Hepatocyte (in vitro differentiated cells): ENCODE measurements at regions not wholly inside any gene's neighbourhood (a gene's known extent, or its start where the extent isn't known, plus 50 kb on each side); places are given as distances from the start of the nearest gene placed in this dataset.

Experiments
- DNase-seq: peaks from one replicate; pipeline ENCODE4 v3.0.0-alpha.2; 2016; ENCODE audit warnings: low spot score
- H2AFZ ChIP-seq: fragments of 200-600 bp; sonication (generic); 2 replicates; pipeline ENCODE4 v1.6.0; 2016; ENCODE audit warnings: antibody characterized with exemption, mild to moderate bottlenecking
- H3K27ac ChIP-seq: fragments of 200-600 bp; sonication (generic); 2 replicates; pipeline ENCODE4 v1.5.1; 2016; ENCODE audit warnings: mild to moderate bottlenecking
- H3K27me3 ChIP-seq: fragments of 200-600 bp; sonication (generic); 2 replicates; pipeline ENCODE4 v1.6.1; 2016
- H3K36me3 ChIP-seq: fragments of 200-600 bp; sonication (generic); replicated peaks from 2 replicates; pipeline ENCODE4 v1.5.1; 2016; ENCODE audit warnings: low read depth; ENCODE audit not compliant: insufficient read depth
- H3K4me1 ChIP-seq: fragments of 200-600 bp; sonication (generic); 2 replicates; pipeline ENCODE4 v1.5.1; 2016; ENCODE audit warnings: mild to moderate bottlenecking, moderate library complexity; ENCODE audit not compliant: insufficient read depth
- H3K4me2 ChIP-seq: fragments of 200-600 bp; sonication (generic); 2 replicates; pipeline ENCODE4 v1.6.0; 2016
- H3K4me3 ChIP-seq: fragments of 200-600 bp; sonication (generic); 2 replicates; pipeline ENCODE4 v1.5.1; 2016; ENCODE audit warnings: mild to moderate bottlenecking
- H3K79me2 ChIP-seq: fragments of 200-600 bp; sonication (generic); 2 replicates; pipeline ENCODE4 v1.6.0; 2017; ENCODE audit warnings: mild to moderate bottlenecking
- H3K9me2 ChIP-seq: fragments of 200-600 bp; sonication (generic); replicated peaks from 2 replicates; pipeline ENCODE4 v1.6.0; 2017; ENCODE audit warnings: mild to moderate bottlenecking; ENCODE audit not compliant: insufficient read depth
- H3K9me3 ChIP-seq: fragments of 200-600 bp; sonication (generic); 2 replicates; pipeline ENCODE4 v1.5.1; 2016; ENCODE audit warnings: low read depth, mild to moderate bottlenecking
- H4K20me1 ChIP-seq: fragments of 200-600 bp; sonication (generic); 2 replicates; pipeline ENCODE4 v1.6.0; 2016; ENCODE audit warnings: mild to moderate bottlenecking; ENCODE audit not compliant: insufficient read depth, poor library complexity, severe bottlenecking
- CTCF ChIP-seq: fragments of 200-600 bp; sonication (generic); IDR thresholded peaks from 2 replicates; pipeline ENCODE4 v1.5.1; 2016; ENCODE audit warnings: antibody characterized with exemption, mild to moderate bottlenecking; ENCODE audit not compliant: poor library complexity
- EZH2 ChIP-seq: fragments of 200-600 bp; sonication (generic); IDR thresholded peaks from 2 replicates; pipeline ENCODE4 v1.6.1; 2016; ENCODE audit warnings: antibody characterized with exemption, mild to moderate bottlenecking, borderline replicate concordance
- EZH2phosphoT487 ChIP-seq: fragments of 200-600 bp; sonication (generic); IDR thresholded peaks from one replicate; pipeline ENCODE4 v1.6.1; 2018; ENCODE audit warnings: antibody characterized with exemption, mild to moderate bottlenecking, low read depth, moderate library complexity; ENCODE audit not compliant: unreplicated experiment, severe bottlenecking
- WGBS: methylation state at CpG from one replicate; pipeline ENCODE4 v1.1.6; 2016; ENCODE audit warnings: low lambda C conversion rate; ENCODE audit errors: missing lambda C conversion rate; 5-methylcytosine and 5-hydroxymethylcytosine counted together

- 89% methylated on average over 2 of the region's 2 CpGs for WGBS
- Histone ChIP-seq H4K20me1 (no peaks in the 10 kb centered on the region), H2AFZ (no peak overlapping the region), H3K36me3 (no peaks in the 10 kb centered on the region), H3K4me1 (no peaks in the 10 kb centered on the region), H3K4me3 (no peak overlapping the region), H3K9me2 (no peaks in the 10 kb centered on the region), H3K27me3 (no peaks in the 10 kb centered on the region), H3K79me2 (no peaks in the 10 kb centered on the region), H3K27ac (no peak overlapping the region), H3K4me2 (no peak overlapping the region), H3K9me3 (no peaks in the 10 kb centered on the region)
- TF ChIP-seq EZH2phosphoT487, result no peak
- TF ChIP-seq EZH2, result no peak
- TF ChIP-seq CTCF, result no peak
- DNase-seq, result no peak
These were observed 340.8 kb upstream of the KIAA1217 start for GRCh38 chr10:23868121-23868520.

- H3K27ac ChIP-seq, result no peak overlapping the region
- no peaks in the 10 kb centered on the region for H3K27me3 ChIP-seq
- no peaks in the 10 kb centered on the region for H3K9me3 ChIP-seq
- no peak overlapping the region for H3K4me3 ChIP-seq
- no peak overlapping the region for H2AFZ ChIP-seq
- no peak for TF ChIP-seq EZH2
- no peak for TF ChIP-seq EZH2phosphoT487
- TF ChIP-seq CTCF, result no peak
- no peaks in the 10 kb centered on the region for H3K9me2 ChIP-seq
- H3K4me1 ChIP-seq, result no peaks in the 10 kb centered on the region
- H3K4me2 ChIP-seq, result no peak overlapping the region
- H3K79me2 ChIP-seq, result no peaks in the 10 kb centered on the region
- H3K36me3 ChIP-seq, result no peaks in the 10 kb centered on the region
- WGBS, result 73% methylated on average over 7 of the region's 7 CpGs
- H4K20me1 ChIP-seq, result no peaks in the 10 kb centered on the region
- no peak for DNase-seq
These were observed 339.4 kb upstream of the KIAA1217 start for GRCh38 chr10:23869548-23869947.

GRCh38 chr10:23869996-23870395, 338.9 kb upstream of the KIAA1217 start:
- Histone ChIP-seq H3K27me3 (no peaks in the 10 kb centered on the region), H2AFZ (no peak overlapping the region), H3K9me3 (no peaks in the 10 kb centered on the region), H3K36me3 (no peaks in the 10 kb centered on the region), H3K79me2 (no peaks in the 10 kb centered on the region), H3K4me2 (no peak overlapping the region), H3K4me3 (no peak overlapping the region), H3K9me2 (no peaks in the 10 kb centered on the region), H4K20me1 (no peaks in the 10 kb centered on the region), H3K27ac (no peak overlapping the region), H3K4me1 (no peaks in the 10 kb centered on the region)
- TF ChIP-seq EZH2phosphoT487 (no peak), EZH2 (no peak), CTCF (no peak)
- no peak for DNase-seq
- WGBS, result 77% methylated on average over 3 of the region's 3 CpGs
